ENCODE measurements at regions not wholly inside any gene's neighbourhood (a gene's known extent, or its start where the extent isn't known, plus 50 kb on each side); places are given as distances from the start of the nearest gene placed in this dataset.

GRCh38 chr18:40993363-40993762 is 961.7 kb upstream of the PIK3C3 start:
- TF ChIP-seq CTCF (IDR thresholded peaks at IDR 0.05; ENCODE audit: low read depth, low read length, poor library complexity, severe bottlenecking) (no peak), EZH2phosphoT487 (IDR thresholded peaks at IDR 0.05; ENCODE audit: borderline replicate concordance, low read length) (no peak)
- no peak overlapping the region for H3K4me2 ChIP-seq (ENCODE audit: low read length)
- no peaks in the 10 kb centered on the region for H3K27me3 ChIP-seq (ENCODE audit: control insufficient read depth, low read length)
- H3K9me2 ChIP-seq (replicated peaks; ENCODE audit: control insufficient read depth, low read length): no peaks in the 10 kb centered on the region
- H3K79me2 ChIP-seq (ENCODE audit: control insufficient read depth, low read length): no peaks in the 10 kb centered on the region
- H3K9me3 ChIP-seq (ENCODE audit: control insufficient read depth, insufficient read depth, low read length): no peaks in the 10 kb centered on the region
- no peaks in the 10 kb centered on the region for H4K20me1 ChIP-seq (ENCODE audit: control insufficient read depth, insufficient read depth, low read depth, low read length)
- no peak overlapping the region for H3K4me3 ChIP-seq (ENCODE audit: low read length)
- H3F3A ChIP-seq (ENCODE audit: control insufficient read depth, insufficient read depth): no peaks in the 10 kb centered on the region
- H3K4me1 ChIP-seq (ENCODE audit: control insufficient read depth, low read length): no peaks in the 10 kb centered on the region
- no peak overlapping the region for H3K27ac ChIP-seq (ENCODE audit: low read depth, low read length)
- H3K36me3 ChIP-seq (ENCODE audit: control insufficient read depth, low read length): no peaks in the 10 kb centered on the region

- Histone ChIP-seq H3K79me2 (ENCODE audit: control insufficient read depth, low read length) (no peaks in the 10 kb centered on the region), H3K27me3 (ENCODE audit: control insufficient read depth, low read length) (no peaks in the 10 kb centered on the region), H3K27ac (ENCODE audit: low read depth, low read length) (no peak overlapping the region), H4K20me1 (ENCODE audit: control insufficient read depth, insufficient read depth, low read depth, low read length) (no peaks in the 10 kb centered on the region), H3K4me2 (ENCODE audit: low read length) (no peak overlapping the region), H3K9me2 (replicated peaks; ENCODE audit: control insufficient read depth, low read length) (no peaks in the 10 kb centered on the region), H3K36me3 (ENCODE audit: control insufficient read depth, low read length) (no peaks in the 10 kb centered on the region), H3K4me3 (ENCODE audit: low read length) (no peak overlapping the region), H3F3A (ENCODE audit: control insufficient read depth, insufficient read depth) (no peaks in the 10 kb centered on the region), H3K4me1 (ENCODE audit: control insufficient read depth, low read length) (no peaks in the 10 kb centered on the region), H3K9me3 (ENCODE audit: control insufficient read depth, insufficient read depth, low read length) (no peaks in the 10 kb centered on the region)
- no peak for TF ChIP-seq EZH2phosphoT487 (IDR thresholded peaks at IDR 0.05; ENCODE audit: borderline replicate concordance, low read length)
- no peak for TF ChIP-seq CTCF (IDR thresholded peaks at IDR 0.05; ENCODE audit: low read depth, low read length, poor library complexity, severe bottlenecking)
These were observed 967.5 kb upstream of the PIK3C3 start for GRCh38 chr18:40987581-40987980.

- TF ChIP-seq EZH2phosphoT487 (IDR thresholded peaks at IDR 0.05; ENCODE audit: borderline replicate concordance, low read length): no peak
- no peak for TF ChIP-seq CTCF (IDR thresholded peaks at IDR 0.05; ENCODE audit: low read depth, low read length, poor library complexity, severe bottlenecking)
- Histone ChIP-seq H3K9me2 (replicated peaks; ENCODE audit: control insufficient read depth, low read length) (no peaks in the 10 kb centered on the region), H4K20me1 (ENCODE audit: control insufficient read depth, insufficient read depth, low read depth, low read length) (no peaks in the 10 kb centered on the region), H3K4me1 (ENCODE audit: control insufficient read depth, low read length) (no peaks in the 10 kb centered on the region), H3K4me3 (ENCODE audit: low read length) (no peak overlapping the region), H3K79me2 (ENCODE audit: control insufficient read depth, low read length) (no peaks in the 10 kb centered on the region), H3K9me3 (ENCODE audit: control insufficient read depth, insufficient read depth, low read length) (no peaks in the 10 kb centered on the region), H3K4me2 (ENCODE audit: low read length) (no peak overlapping the region), H3K27me3 (ENCODE audit: control insufficient read depth, low read length) (no peaks in the 10 kb centered on the region), H3F3A (ENCODE audit: control insufficient read depth, insufficient read depth) (no peaks in the 10 kb centered on the region), H3K36me3 (ENCODE audit: control insufficient read depth, low read length) (no peaks in the 10 kb centered on the region), H3K27ac (ENCODE audit: low read depth, low read length) (no peak overlapping the region)
These were observed 969.6 kb upstream of the PIK3C3 start for GRCh38 chr18:40985436-40985835.

- Histone ChIP-seq H3K27ac (ENCODE audit: low read depth, low read length) (no peak overlapping the region), H3K79me2 (ENCODE audit: control insufficient read depth, low read length) (no peaks in the 10 kb centered on the region), H3K4me3 (ENCODE audit: low read length) (no peak overlapping the region), H4K20me1 (ENCODE audit: control insufficient read depth, insufficient read depth, low read depth, low read length) (no peaks in the 10 kb centered on the region), H3K27me3 (ENCODE audit: control insufficient read depth, low read length) (no peaks in the 10 kb centered on the region), H3F3A (ENCODE audit: control insufficient read depth, insufficient read depth) (no peaks in the 10 kb centered on the region), H3K4me2 (ENCODE audit: low read length) (no peak overlapping the region), H3K9me2 (replicated peaks; ENCODE audit: control insufficient read depth, low read length) (no peaks in the 10 kb centered on the region), H3K4me1 (ENCODE audit: control insufficient read depth, low read length) (no peaks in the 10 kb centered on the region), H3K36me3 (ENCODE audit: control insufficient read depth, low read length) (no peaks in the 10 kb centered on the region), H3K9me3 (ENCODE audit: control insufficient read depth, insufficient read depth, low read length) (no peaks in the 10 kb centered on the region)
- TF ChIP-seq CTCF (IDR thresholded peaks at IDR 0.05; ENCODE audit: low read depth, low read length, poor library complexity, severe bottlenecking): no peak
- no peak for TF ChIP-seq EZH2phosphoT487 (IDR thresholded peaks at IDR 0.05; ENCODE audit: borderline replicate concordance, low read length)
These were observed 970.2 kb upstream of the PIK3C3 start for GRCh38 chr18:40984856-40985255.

All from DOHH2 (cell line).